ENCODE measurements at regions not wholly inside any gene's neighbourhood (a gene's known extent, or its start where the extent isn't known, plus 50 kb on each side); places are given as distances from the start of the nearest gene placed in this dataset.

GRCh38 chr21:18622383-18622782, 218.8 kb upstream of the TMPRSS15 start:
- H3K36me3 ChIP-seq (ENCODE audit: low read depth): no peaks in the 10 kb centered on the region
- DNase-seq (no peak), ATAC-seq (no peak)
- TF ChIP-seq, protein P1, sequence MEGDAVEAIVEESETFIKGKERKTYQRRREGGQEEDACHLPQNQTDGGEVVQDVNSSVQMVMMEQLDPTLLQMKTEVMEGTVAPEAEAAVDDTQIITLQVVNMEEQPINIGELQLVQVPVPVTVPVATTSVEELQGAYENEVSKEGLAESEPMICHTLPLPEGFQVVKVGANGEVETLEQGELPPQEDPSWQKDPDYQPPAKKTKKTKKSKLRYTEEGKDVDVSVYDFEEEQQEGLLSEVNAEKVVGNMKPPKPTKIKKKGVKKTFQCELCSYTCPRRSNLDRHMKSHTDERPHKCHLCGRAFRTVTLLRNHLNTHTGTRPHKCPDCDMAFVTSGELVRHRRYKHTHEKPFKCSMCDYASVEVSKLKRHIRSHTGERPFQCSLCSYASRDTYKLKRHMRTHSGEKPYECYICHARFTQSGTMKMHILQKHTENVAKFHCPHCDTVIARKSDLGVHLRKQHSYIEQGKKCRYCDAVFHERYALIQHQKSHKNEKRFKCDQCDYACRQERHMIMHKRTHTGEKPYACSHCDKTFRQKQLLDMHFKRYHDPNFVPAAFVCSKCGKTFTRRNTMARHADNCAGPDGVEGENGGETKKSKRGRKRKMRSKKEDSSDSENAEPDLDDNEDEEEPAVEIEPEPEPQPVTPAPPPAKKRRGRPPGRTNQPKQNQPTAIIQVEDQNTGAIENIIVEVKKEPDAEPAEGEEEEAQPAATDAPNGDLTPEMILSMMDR (IDR thresholded peaks at IDR 0.05): no peak
- H3K4me1 ChIP-seq (ENCODE audit: low read depth): no peaks in the 10 kb centered on the region
- intact Hi-C loops (cut with DNase I, micrococcal nuclease): no loop called here
- no peaks in the 10 kb centered on the region for H3K9me3 ChIP-seq
- H3K4me3 ChIP-seq: no peak overlapping the region

DNA sequence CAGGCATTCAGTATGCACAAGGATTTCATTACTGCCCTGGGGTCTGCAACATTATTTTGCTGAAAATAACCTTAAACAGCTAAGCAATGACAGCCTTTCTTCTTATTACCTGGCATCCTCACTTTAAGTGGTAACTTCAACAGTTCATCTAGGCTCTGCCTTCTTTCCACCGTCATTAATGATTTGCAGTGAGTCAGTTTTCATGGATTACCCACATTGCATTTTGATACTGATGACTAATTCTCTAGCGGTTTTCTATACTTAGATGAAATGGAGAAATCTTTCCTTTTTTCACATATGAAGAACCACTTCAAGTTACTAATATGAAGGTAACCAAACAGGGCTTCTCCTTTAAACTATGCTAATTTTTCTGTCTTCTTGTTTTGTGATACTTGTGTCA, 226.9 kb upstream of the TMPRSS15 start:
- Histone ChIP-seq H3K4me3 (no peak overlapping the region), H3K4me1 (ENCODE audit: low read depth) (no peaks in the 10 kb centered on the region), H3K9me3 (no peaks in the 10 kb centered on the region), H3K36me3 (ENCODE audit: low read depth) (no peaks in the 10 kb centered on the region)
- no peak for ATAC-seq
- TF ChIP-seq, protein P1 (IDR thresholded peaks at IDR 0.05): no peak
- no peak for DNase-seq
- intact Hi-C loops (cut with DNase I, micrococcal nuclease): no loop called here

- no peak overlapping the region for H3K4me3 ChIP-seq
- no peaks in the 10 kb centered on the region for H3K36me3 ChIP-seq (ENCODE audit: low read depth)
- no peaks in the 10 kb centered on the region for H3K4me1 ChIP-seq (ENCODE audit: low read depth)
- H3K9me3 ChIP-seq: no peaks in the 10 kb centered on the region
- intact Hi-C loops (cut with DNase I, micrococcal nuclease): no loop called here
- TF ChIP-seq, protein P1 (IDR thresholded peaks at IDR 0.05): no peak
- no peak for DNase-seq
- no peak for ATAC-seq
These were observed 233.3 kb upstream of the TMPRSS15 start for GRCh38 chr21:18636897-18637296.

- Histone ChIP-seq H3K36me3 (ENCODE audit: low read depth) (no peaks in the 10 kb centered on the region), H3K4me3 (no peak overlapping the region), H3K4me1 (ENCODE audit: low read depth) (no peaks in the 10 kb centered on the region), H3K9me3 (no peaks in the 10 kb centered on the region)
- no peak for ATAC-seq
- DNase-seq: no peak
- intact Hi-C loops (cut with DNase I, micrococcal nuclease): no loop called here
- TF ChIP-seq, protein P1 (IDR thresholded peaks at IDR 0.05): no peak
These were observed 242.5 kb upstream of the TMPRSS15 start for GRCh38 chr21:18646116-18646515.

GRCh38 chr21:18655931-18656330, 252.3 kb upstream of the TMPRSS15 start:
- intact Hi-C loops (cut with DNase I, micrococcal nuclease): no loop called here
- no peak for DNase-seq
- ATAC-seq: no peak

More at GRCh38 chr21:18655931-18656330, 252.3 kb upstream of the TMPRSS15 start:
- Histone ChIP-seq H3K9me3 (peaks cover 2% of the 10 kb centered on the region), H3K4me1 (ENCODE audit: low read depth) (no peaks in the 10 kb centered on the region), H3K36me3 (ENCODE audit: low read depth) (no peaks in the 10 kb centered on the region), H3K4me3 (no peak overlapping the region)
- TF ChIP-seq, protein P1 (IDR thresholded peaks at IDR 0.05): no peak
